ENCODE measurements at regions not wholly inside any gene's neighbourhood (a gene's known extent, or its start where the extent isn't known, plus 50 kb on each side); places are given as distances from the start of the nearest gene placed in this dataset.
"Not testable (repeated sequence)": the region's sequence is repeated elsewhere in the genome, so short reads cannot be mapped to it uniquely, and the experiment has no call there.

GRCh38 chr11:134502153-134502550, 90.1 kb upstream of the B3GAT1 start:
- no peak for DNase-seq
- TF ChIP-seq GATA1 (IDR thresholded peaks at IDR 0.05; ENCODE audit: low read depth, low read length) = no peak
- TF ChIP-seq POLR2A (IDR thresholded peaks at IDR 0.05; ENCODE audit: low read length) = no peak

GRCh38 chr11:134501406-134502152, 89.5 kb upstream of the B3GAT1 start:
- TF ChIP-seq POLR2A (IDR thresholded peaks at IDR 0.05; ENCODE audit: low read length) = no peak
- no peak for TF ChIP-seq GATA1 (IDR thresholded peaks at IDR 0.05; ENCODE audit: low read depth, low read length)
- DNase-seq = no peak

- TF ChIP-seq POLR2A (IDR thresholded peaks at IDR 0.05; ENCODE audit: low read length) = no peak
- TF ChIP-seq GATA1 (IDR thresholded peaks at IDR 0.05; ENCODE audit: low read depth, low read length) = no peak
- DNase-seq = no peak
These were observed 88.6 kb upstream of the B3GAT1 start for GRCh38 chr11:134500621-134501020.

GRCh38 chr11:134499990-134500389, 87.9 kb upstream of the B3GAT1 start:
- TF ChIP-seq POLR2A (IDR thresholded peaks at IDR 0.05; ENCODE audit: low read length) = no peak
- TF ChIP-seq GATA1 (IDR thresholded peaks at IDR 0.05; ENCODE audit: low read depth, low read length) = no peak
- DNase-seq = no peak

GRCh38 chr11:134498326-134499139, 86.5 kb upstream of the B3GAT1 start:
- TF ChIP-seq POLR2A (IDR thresholded peaks at IDR 0.05; ENCODE audit: low read length) (no peak), GATA1 (IDR thresholded peaks at IDR 0.05; ENCODE audit: low read depth, low read length) (no peak)
- DNase-seq = no peak

GRCh38 chr11:134497586-134497985, 85.5 kb upstream of the B3GAT1 start:
- DNase-seq = no peak

GRCh38 chr11:134496058-134496457, 84.0 kb upstream of the B3GAT1 start:
- DNase-seq = not testable (repeated sequence)

More at GRCh38 chr11:134497586-134497985, 85.5 kb upstream of the B3GAT1 start:
- TF ChIP-seq GATA1 (IDR thresholded peaks at IDR 0.05; ENCODE audit: low read depth, low read length) (no peak), POLR2A (IDR thresholded peaks at IDR 0.05; ENCODE audit: low read length) (no peak)

GRCh38 chr11:134494395-134494794, 82.4 kb upstream of the B3GAT1 start:
- DNase-seq = not testable (repeated sequence)

- DNase-seq = not testable (repeated sequence)
These were observed 80.4 kb upstream of the B3GAT1 start for GRCh38 chr11:134492411-134492810.

GRCh38 chr11:134489728-134490127, 77.7 kb upstream of the B3GAT1 start:
- TF ChIP-seq GATA1 (IDR thresholded peaks at IDR 0.05; ENCODE audit: low read depth, low read length) (no peak), POLR2A (IDR thresholded peaks at IDR 0.05; ENCODE audit: low read length) (no peak)
- no peak for DNase-seq

- DNase-seq = no peak
- TF ChIP-seq POLR2A (IDR thresholded peaks at IDR 0.05; ENCODE audit: low read length) (no peak), GATA1 (IDR thresholded peaks at IDR 0.05; ENCODE audit: low read depth, low read length) (no peak)
These were observed 76.9 kb upstream of the B3GAT1 start for GRCh38 chr11:134488913-134489312.

GRCh38 chr11:134488512-134488911, 76.5 kb upstream of the B3GAT1 start:
- TF ChIP-seq GATA1 (IDR thresholded peaks at IDR 0.05; ENCODE audit: low read depth, low read length) = no peak
- no peak for TF ChIP-seq POLR2A (IDR thresholded peaks at IDR 0.05; ENCODE audit: low read length)
- no peak for DNase-seq

- no peak for DNase-seq
- TF ChIP-seq POLR2A (IDR thresholded peaks at IDR 0.05; ENCODE audit: low read length) (no peak), GATA1 (IDR thresholded peaks at IDR 0.05; ENCODE audit: low read depth, low read length) (no peak)
These were observed 75.7 kb upstream of the B3GAT1 start for GRCh38 chr11:134487696-134488095.

- no peak for DNase-seq
These were observed 74.7 kb upstream of the B3GAT1 start for GRCh38 chr11:134486704-134487103.

GRCh38 chr11:134486106-134486505, 74.1 kb upstream of the B3GAT1 start:
- TF ChIP-seq GATA1 (IDR thresholded peaks at IDR 0.05; ENCODE audit: low read depth, low read length) = no peak
- no peak for TF ChIP-seq POLR2A (IDR thresholded peaks at IDR 0.05; ENCODE audit: low read length)
- no peak for DNase-seq

More at GRCh38 chr11:134486704-134487103, 74.7 kb upstream of the B3GAT1 start:
- TF ChIP-seq GATA1 (IDR thresholded peaks at IDR 0.05; ENCODE audit: low read depth, low read length) (no peak), POLR2A (IDR thresholded peaks at IDR 0.05; ENCODE audit: low read length) (no peak)
